ENCODE measurements at regions not wholly inside any gene's neighbourhood (a gene's known extent, or its start where the extent isn't known, plus 50 kb on each side); places are given as distances from the start of the nearest gene placed in this dataset.
"Not testable (repeated sequence)": the region's sequence is repeated elsewhere in the genome, so short reads cannot be mapped to it uniquely, and the experiment has no call there.

DNA sequence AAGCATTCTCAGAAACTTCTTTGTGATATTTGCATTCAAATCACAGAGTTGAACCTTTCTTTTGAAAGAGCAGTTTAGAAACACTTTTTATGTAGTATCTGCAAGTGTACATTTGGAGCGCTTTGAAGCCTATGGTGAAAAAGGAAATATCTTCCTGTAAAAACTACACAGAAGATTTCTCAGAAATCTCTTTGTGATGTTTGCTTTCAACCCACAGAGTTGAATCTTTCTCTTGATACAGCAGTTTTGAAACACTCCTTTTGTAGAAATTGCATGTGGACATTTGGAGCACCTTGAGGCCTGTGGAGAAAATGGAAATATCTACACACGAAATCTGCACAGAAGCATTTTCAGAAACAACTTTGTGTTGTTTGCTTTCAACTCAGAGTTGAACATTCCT is 612.3 kb upstream of the ZNF337 start:
- Histone ChIP-seq H4K20me1 (replicated peaks; ENCODE audit: insufficient read depth) (no peaks in the 10 kb centered on the region), H3K27ac (ENCODE audit: low read depth) (no peak overlapping the region), H3K79me2 (replicated peaks; ENCODE audit: insufficient read depth) (no peaks in the 10 kb centered on the region), H3K4me3 (no peak overlapping the region), H3F3A (replicated peaks; ENCODE audit: low read depth) (no peaks in the 10 kb centered on the region), H3K9me2 (ENCODE audit: insufficient read depth) (peaks cover 8% of the 10 kb centered on the region; the same call in 1 of the 2 replicates), H3K4me1 (ENCODE audit: insufficient read depth) (no peaks in the 10 kb centered on the region), H3K27me3 (ENCODE audit: insufficient read depth) (no peaks in the 10 kb centered on the region), H3K4me2 (no peak overlapping the region), H3K36me3 (ENCODE audit: insufficient read depth) (no peaks in the 10 kb centered on the region), H2AFZ (no peak overlapping the region)
- peaks cover 3% of the 10 kb centered on the region for H3K27me3 Mint-ChIP-seq (ENCODE audit: insufficient read depth, low read depth, poor library complexity)
- H3K27ac Mint-ChIP-seq, result no peak overlapping the region
- ATAC-seq (no peak), DNase-seq (ENCODE audit: low spot score) (no peak)
- no peaks in the 10 kb centered on the region for H3K4me1 Mint-ChIP-seq
- TF ChIP-seq CREB1 (CRISPR knock-in tag; IDR thresholded peaks at IDR 0.05; ENCODE audit: low read depth) (no peak), EZH2 (IDR thresholded peaks at IDR 0.05; ENCODE audit: low read depth, unreplicated experiment) (no peak), ZNF114 (CRISPR knock-in tag; IDR thresholded peaks at IDR 0.05) (no peak), JUNB (IDR thresholded peaks at IDR 0.05; ENCODE audit: unreplicated experiment) (no peak), STAT1 (IDR thresholded peaks at IDR 0.05; ENCODE audit: unreplicated experiment) (no peak), POLR2AphosphoS5 (IDR thresholded peaks at IDR 0.05; ENCODE audit: low read depth) (no peak)
- TF ChIP-seq, protein P1, sequence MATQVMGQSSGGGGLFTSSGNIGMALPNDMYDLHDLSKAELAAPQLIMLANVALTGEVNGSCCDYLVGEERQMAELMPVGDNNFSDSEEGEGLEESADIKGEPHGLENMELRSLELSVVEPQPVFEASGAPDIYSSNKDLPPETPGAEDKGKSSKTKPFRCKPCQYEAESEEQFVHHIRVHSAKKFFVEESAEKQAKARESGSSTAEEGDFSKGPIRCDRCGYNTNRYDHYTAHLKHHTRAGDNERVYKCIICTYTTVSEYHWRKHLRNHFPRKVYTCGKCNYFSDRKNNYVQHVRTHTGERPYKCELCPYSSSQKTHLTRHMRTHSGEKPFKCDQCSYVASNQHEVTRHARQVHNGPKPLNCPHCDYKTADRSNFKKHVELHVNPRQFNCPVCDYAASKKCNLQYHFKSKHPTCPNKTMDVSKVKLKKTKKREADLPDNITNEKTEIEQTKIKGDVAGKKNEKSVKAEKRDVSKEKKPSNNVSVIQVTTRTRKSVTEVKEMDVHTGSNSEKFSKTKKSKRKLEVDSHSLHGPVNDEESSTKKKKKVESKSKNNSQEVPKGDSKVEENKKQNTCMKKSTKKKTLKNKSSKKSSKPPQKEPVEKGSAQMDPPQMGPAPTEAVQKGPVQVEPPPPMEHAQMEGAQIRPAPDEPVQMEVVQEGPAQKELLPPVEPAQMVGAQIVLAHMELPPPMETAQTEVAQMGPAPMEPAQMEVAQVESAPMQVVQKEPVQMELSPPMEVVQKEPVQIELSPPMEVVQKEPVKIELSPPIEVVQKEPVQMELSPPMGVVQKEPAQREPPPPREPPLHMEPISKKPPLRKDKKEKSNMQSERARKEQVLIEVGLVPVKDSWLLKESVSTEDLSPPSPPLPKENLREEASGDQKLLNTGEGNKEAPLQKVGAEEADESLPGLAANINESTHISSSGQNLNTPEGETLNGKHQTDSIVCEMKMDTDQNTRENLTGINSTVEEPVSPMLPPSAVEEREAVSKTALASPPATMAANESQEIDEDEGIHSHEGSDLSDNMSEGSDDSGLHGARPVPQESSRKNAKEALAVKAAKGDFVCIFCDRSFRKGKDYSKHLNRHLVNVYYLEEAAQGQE (IDR thresholded peaks at IDR 0.05; ENCODE audit: unreplicated experiment), result no peak
- TF ChIP-seq, protein P2, sequence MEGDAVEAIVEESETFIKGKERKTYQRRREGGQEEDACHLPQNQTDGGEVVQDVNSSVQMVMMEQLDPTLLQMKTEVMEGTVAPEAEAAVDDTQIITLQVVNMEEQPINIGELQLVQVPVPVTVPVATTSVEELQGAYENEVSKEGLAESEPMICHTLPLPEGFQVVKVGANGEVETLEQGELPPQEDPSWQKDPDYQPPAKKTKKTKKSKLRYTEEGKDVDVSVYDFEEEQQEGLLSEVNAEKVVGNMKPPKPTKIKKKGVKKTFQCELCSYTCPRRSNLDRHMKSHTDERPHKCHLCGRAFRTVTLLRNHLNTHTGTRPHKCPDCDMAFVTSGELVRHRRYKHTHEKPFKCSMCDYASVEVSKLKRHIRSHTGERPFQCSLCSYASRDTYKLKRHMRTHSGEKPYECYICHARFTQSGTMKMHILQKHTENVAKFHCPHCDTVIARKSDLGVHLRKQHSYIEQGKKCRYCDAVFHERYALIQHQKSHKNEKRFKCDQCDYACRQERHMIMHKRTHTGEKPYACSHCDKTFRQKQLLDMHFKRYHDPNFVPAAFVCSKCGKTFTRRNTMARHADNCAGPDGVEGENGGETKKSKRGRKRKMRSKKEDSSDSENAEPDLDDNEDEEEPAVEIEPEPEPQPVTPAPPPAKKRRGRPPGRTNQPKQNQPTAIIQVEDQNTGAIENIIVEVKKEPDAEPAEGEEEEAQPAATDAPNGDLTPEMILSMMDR (conservative IDR thresholded peaks at IDR 0.05; ENCODE audit: low read depth in 2 of 2), result no peak
- H3K36me3 Mint-ChIP-seq (ENCODE audit: low read depth), result no peaks in the 10 kb centered on the region
- no peak overlapping the region for H3K4me3 Mint-ChIP-seq
- H3K9me3 Mint-ChIP-seq, result no peaks in the 10 kb centered on the region

DNA sequence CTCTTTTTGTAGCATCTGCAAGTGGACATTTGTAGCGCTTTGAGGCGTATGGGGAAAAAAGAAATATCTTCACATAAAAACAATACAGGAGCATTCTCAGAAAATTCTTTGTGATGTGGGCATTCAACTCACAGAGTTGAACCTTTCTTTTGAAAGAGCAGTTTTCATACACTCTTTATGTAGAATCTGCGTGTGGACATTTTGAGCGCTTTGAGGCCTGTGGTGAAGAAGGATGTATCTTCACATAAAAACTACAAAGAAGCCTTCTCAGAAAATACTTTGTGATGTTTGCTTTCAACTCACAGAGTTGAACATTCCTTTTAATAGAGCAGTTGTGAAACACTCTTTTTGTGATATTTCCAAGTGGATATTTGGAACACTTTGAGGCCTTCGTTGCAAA is 598.4 kb upstream of the ZNF337 start:
- no peak overlapping the region for H3K27ac ChIP-seq (ENCODE audit: low read depth)
- Mint-ChIP-seq H3K4me1 (no peaks in the 10 kb centered on the region), H3K4me3 (no peak overlapping the region), H3K27me3 (ENCODE audit: insufficient read depth, low read depth, poor library complexity) (peaks cover under 1% of the 10 kb centered on the region), H3K9me3 (no peaks in the 10 kb centered on the region), H3K36me3 (ENCODE audit: low read depth) (no peaks in the 10 kb centered on the region), H3K27ac (no peak overlapping the region)
- no peak for ATAC-seq
- no peaks in the 10 kb centered on the region for H3K27me3 ChIP-seq (ENCODE audit: insufficient read depth)
- no peak overlapping the region for H3K4me3 ChIP-seq
- no peaks in the 10 kb centered on the region for H3K79me2 ChIP-seq (replicated peaks; ENCODE audit: insufficient read depth)
- no peaks in the 10 kb centered on the region for H3K4me1 ChIP-seq (ENCODE audit: insufficient read depth)
- H2AFZ ChIP-seq, result no peak overlapping the region
- no peaks in the 10 kb centered on the region; the same call in 1 of the 2 replicates for H3K9me2 ChIP-seq (ENCODE audit: insufficient read depth)
- no peaks in the 10 kb centered on the region for H4K20me1 ChIP-seq (replicated peaks; ENCODE audit: insufficient read depth)
- no peaks in the 10 kb centered on the region for H3K36me3 ChIP-seq (ENCODE audit: insufficient read depth)
- no peaks in the 10 kb centered on the region for H3F3A ChIP-seq (replicated peaks; ENCODE audit: low read depth)
- DNase-seq (ENCODE audit: low spot score), result no peak
- no peak overlapping the region for H3K4me2 ChIP-seq
- TF ChIP-seq EZH2 (IDR thresholded peaks at IDR 0.05; ENCODE audit: low read depth, unreplicated experiment) (no peak), ZNF331 (CRISPR knock-in tag; IDR thresholded peaks at IDR 0.05; ENCODE audit: low read depth) (no peak), ZNF114 (CRISPR knock-in tag; IDR thresholded peaks at IDR 0.05) (no peak), STAT1 (IDR thresholded peaks at IDR 0.05; ENCODE audit: unreplicated experiment) (no peak), CREB1 (CRISPR knock-in tag; IDR thresholded peaks at IDR 0.05; ENCODE audit: low read depth) (no peak)

DNA sequence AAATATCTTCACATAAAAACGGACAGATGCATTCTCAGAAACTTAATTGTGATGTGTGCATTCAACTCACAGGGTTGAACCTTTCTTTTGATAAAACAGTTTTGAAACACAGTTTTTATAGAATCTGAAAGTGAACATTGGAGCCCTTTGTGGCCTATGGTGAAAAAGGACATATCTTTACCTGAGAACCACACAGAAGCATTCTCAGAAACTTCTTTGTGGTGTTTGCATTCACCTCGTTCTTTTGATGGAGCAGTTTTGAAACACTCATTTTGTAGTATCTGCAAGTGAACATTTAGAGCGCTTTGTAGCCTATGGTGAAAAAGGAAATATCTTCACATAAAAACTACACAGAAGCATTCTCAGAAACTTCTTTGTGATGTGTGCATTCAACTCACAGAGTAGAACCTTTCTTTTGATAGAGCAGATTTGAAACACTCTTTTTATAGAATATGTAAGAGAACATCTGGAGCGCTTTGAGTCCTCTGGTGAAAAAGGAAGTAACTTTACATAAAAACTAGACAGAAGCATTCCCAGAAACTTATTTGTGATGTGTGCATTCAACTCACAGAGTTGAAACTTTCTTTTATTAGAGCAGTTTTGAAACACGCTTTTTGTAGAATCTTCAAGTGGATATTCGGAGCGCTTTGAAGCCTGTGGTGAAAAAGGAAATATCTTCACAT is 591.9 kb upstream of the ZNF337 start:
- H3K27ac ChIP-seq (ENCODE audit: low read depth); H3K9me3 Mint-ChIP-seq; H3K27me3 Mint-ChIP-seq (ENCODE audit: insufficient read depth, low read depth, poor library complexity): not testable (repeated sequence)

More for the DNA sequence above, 591.9 kb upstream of the ZNF337 start:
- not testable (repeated sequence) for ATAC-seq; H3K4me1 Mint-ChIP-seq; H3K79me2 ChIP-seq (replicated peaks; ENCODE audit: insufficient read depth); H3K27ac Mint-ChIP-seq; H3K4me3 ChIP-seq; H3F3A ChIP-seq (replicated peaks; ENCODE audit: low read depth); H2AFZ ChIP-seq; H3K36me3 ChIP-seq (ENCODE audit: insufficient read depth); DNase-seq (ENCODE audit: low spot score); H3K4me3 Mint-ChIP-seq; H3K9me2 ChIP-seq (ENCODE audit: insufficient read depth); H3K36me3 Mint-ChIP-seq (ENCODE audit: low read depth); H3K4me2 ChIP-seq; H3K4me1 ChIP-seq (ENCODE audit: insufficient read depth); H3K27me3 ChIP-seq (ENCODE audit: insufficient read depth); H4K20me1 ChIP-seq (replicated peaks; ENCODE audit: insufficient read depth)

Measured in GM23338 (cell line).